ENCODE measurements at regions not wholly inside any gene's neighbourhood (a gene's known extent, or its start where the extent isn't known, plus 50 kb on each side); places are given as distances from the start of the nearest gene placed in this dataset.

DNA sequence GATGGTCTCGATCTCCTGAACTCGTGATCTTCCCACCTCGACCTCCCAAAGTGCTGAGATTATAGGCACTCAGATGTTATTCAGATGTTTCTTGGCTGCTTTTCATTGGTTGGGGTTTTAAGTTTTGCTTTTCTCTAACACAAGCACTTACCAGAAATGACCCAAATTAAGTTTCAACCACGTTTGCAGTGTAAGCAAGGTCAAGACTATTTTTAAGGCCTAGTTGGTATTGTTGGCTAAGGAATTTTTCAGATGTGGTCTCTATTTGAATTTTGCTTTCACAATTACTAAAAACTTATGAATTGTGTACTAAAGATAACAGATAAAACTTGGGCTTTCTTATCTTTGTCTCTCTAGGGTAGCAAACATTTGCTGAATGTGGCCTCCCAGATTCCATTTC is 1756.9 kb upstream of the TENM3 start:
- TF ChIP-seq, protein P1, sequence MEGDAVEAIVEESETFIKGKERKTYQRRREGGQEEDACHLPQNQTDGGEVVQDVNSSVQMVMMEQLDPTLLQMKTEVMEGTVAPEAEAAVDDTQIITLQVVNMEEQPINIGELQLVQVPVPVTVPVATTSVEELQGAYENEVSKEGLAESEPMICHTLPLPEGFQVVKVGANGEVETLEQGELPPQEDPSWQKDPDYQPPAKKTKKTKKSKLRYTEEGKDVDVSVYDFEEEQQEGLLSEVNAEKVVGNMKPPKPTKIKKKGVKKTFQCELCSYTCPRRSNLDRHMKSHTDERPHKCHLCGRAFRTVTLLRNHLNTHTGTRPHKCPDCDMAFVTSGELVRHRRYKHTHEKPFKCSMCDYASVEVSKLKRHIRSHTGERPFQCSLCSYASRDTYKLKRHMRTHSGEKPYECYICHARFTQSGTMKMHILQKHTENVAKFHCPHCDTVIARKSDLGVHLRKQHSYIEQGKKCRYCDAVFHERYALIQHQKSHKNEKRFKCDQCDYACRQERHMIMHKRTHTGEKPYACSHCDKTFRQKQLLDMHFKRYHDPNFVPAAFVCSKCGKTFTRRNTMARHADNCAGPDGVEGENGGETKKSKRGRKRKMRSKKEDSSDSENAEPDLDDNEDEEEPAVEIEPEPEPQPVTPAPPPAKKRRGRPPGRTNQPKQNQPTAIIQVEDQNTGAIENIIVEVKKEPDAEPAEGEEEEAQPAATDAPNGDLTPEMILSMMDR (IDR thresholded peaks at IDR 0.05 in 8 of 11, conservative IDR thresholded peaks at IDR 0.05 in 3 of 11) = no peak
- TF ChIP-seq POLR2A (IDR thresholded peaks at IDR 0.05) = no peak
- TF ChIP-seq POLR2AphosphoS5 (IDR thresholded peaks at IDR 0.05) = no peak
